ENCODE measurements at regions not wholly inside any gene's neighbourhood (a gene's known extent, or its start where the extent isn't known, plus 50 kb on each side); places are given as distances from the start of the nearest gene placed in this dataset.
"Not testable (repeated sequence)": the region's sequence is repeated elsewhere in the genome, so short reads cannot be mapped to it uniquely, and the experiment has no call there.

DNA sequence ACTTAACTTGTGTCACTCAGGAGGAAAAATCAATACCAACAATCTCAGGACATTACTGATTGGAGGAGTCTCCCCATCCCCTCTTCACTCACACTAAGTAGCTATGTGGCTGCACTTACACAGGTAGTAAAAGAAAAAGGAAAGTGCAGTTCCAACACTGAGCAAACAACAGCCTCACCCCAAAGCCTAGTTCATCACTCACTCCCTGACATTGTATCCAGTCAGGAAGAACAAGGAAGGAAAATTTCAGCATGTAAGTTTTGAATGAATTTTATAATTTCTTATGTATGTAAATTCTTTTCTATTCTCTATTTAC is 273.4 kb downstream of the IGSF11 start:
- no peak for DNase-seq (ENCODE audit: low read depth in 1 of 2, low spot score in 1 of 2)

DNA sequence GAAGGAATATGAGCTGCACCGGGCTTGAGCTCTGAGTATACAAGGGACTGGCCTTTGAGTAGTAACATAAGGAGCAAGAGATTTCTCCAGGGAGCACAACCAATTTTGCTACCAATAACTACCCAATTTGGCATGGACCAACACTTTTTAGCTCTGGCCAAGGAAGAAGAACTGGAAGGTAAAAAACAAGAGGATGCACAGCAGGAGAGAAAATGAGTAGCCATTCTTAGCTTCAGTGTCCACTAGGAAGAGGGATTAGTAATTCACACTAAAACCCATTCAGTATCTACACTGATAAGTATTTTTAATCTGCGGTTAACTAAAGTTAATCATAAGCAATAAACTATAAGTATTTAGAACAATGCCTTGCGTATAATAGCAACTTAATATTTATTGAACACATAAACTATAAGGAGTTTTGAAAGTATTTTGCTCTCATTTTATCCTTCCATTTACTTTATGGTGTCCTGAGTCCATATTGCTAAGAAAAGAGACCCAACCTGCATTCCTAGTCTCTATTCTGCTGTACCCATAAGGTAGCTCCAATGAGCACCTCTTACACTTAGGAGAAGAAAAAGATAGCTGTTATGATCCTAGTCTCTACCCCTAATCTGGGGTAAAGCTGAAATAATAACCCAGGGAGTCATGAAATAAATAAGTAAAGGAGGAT is 268.9 kb downstream of the IGSF11 start:
- no peak for DNase-seq (ENCODE audit: low read depth in 1 of 2, low spot score in 1 of 2)

DNA sequence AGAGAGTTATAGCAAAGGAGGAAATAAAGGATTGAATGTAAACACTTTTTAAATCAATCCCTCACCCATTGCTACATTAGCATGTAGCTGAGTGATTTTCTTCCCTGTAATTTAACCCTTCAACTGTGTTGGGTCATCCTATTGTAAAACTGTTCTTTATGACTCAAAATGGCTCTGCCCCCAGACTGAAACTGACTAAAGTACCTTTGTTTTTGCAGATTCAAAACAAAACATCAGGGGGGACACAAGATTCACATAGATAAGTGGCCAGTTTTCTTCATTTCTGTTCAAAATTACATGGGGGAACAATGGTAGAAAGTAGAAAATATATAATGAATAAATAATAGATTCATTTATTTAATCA is 268.4 kb downstream of the IGSF11 start:
- DNase-seq (ENCODE audit: low read depth in 1 of 2, low spot score in 1 of 2) = no peak

DNA sequence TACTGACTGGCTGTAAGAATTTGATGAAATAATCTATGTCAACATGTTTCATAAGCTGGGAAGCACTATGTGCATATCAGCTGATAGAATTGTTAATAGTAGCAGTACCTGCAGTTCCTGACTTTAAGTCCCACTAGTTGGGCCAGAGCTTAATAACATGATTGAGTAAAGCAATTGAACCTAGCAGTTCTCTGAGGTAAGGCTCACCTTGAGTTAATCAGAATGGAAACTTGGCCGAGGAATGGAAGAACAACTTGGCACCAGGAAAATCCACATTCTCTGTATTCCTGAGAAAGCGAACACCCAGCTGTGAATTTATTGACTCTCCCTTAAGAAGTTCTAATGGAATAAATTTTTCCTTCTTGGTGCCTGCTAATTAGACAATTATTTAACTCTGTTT is 262.6 kb downstream of the IGSF11 start:
- no peak for DNase-seq (ENCODE audit: low read depth in 1 of 2, low spot score in 1 of 2)

DNA sequence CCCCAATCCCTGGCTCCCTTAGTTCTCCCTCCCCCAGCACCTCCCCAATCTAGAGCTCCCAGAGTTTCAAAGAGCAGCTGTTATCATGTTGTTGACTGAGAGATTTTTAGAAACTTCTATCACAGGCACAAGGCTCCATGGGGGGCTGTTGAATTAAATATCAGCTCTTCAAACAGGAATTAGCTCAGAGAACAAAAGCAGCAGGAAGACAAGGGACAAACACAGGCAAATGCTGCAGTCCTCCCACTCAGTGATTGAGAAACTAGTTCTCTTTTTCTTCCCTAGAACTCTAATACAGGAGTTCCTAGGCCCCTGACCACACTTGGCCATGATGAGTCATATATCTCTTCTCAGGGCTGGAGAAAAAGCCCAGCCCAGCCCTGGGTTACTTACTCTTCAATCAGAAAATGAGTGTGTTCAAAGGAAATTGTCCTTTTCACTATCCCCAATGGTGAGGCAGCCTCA is 262.1 kb downstream of the IGSF11 start:
- DNase-seq (ENCODE audit: low read depth in 1 of 2, low spot score in 1 of 2) = no peak

DNA sequence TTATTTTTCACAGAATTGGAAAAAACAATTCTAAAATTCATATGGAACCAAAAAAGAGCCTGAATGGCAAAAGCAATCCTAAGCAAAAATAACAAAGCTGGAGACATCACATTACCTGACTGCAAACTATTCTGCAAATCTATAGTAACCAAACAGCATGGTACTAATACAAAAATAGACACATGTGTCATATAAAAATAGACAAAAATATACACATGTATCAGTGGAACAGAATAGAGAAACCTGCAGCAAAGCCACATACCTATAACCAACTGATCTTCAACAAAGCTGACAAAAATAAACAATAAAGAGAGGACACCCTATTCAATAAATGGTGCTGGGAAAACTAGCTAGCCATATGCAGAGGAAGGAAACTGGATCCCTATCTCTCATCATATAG is 259.6 kb downstream of the IGSF11 start:
- DNase-seq (ENCODE audit: low read depth in 1 of 2, low spot score in 1 of 2) = no peak

DNA sequence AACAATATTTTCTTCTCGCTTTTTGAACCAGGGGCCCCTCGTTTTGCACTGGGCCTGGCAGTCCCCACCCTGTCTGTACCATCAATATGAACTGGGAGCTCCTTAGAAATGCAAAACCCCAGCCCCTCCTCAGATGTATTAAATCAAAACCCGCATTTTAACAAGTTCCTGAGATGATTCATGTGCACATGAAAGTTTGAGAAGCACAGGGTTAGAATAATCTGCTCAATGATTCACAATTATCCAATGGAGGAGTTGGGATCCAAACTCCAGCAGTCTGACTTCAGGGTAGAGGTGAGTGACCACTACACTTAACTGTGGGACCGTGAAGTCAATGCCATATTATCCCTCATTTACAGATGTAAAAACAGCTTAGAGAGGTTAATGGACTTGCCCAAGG is 256.4 kb downstream of the IGSF11 start:
- DNase-seq (ENCODE audit: low read depth in 1 of 2, low spot score in 1 of 2) = no peak

DNA sequence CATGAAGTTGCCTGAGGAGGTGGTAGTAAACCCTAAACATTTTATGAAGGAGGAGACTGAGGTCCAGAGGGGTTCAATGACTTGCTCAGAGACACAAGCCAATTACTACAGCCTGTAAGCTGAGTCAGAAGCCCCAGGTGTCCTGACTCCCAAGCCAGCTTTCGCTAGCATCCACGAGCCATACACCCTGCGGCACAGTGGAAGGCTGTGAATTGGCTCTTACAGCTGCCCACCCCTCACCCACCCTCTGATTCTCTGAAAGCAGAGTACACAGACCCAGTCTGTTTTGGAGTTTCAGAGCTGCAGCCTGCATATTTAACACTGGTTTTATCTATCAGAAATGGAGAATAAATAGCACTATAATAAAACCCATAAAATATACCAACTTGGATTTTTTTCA is 253.4 kb downstream of the IGSF11 start:
- no peak for DNase-seq (ENCODE audit: low read depth in 1 of 2, low spot score in 1 of 2)

DNA sequence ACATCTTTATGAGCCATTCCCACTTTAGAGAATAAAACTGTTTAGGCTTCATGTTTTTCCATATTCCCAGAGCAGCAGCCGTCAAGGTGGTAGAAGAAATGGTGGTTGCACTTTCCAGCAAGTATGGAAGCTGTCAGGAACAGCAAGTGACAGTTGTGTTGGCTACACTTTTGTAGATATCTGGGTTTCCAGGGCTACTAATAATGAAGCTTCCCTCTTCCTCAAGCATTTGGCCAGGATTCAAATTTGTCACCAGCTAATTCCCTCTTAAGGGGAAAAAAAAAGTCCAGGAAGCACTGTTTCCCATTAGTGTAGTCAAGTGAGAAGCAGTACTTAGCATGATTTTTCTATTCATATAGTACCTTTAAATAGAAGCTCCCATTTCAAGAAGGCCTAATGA is 252.8 kb downstream of the IGSF11 start:
- no peak for DNase-seq (ENCODE audit: low read depth in 1 of 2, low spot score in 1 of 2)

DNA sequence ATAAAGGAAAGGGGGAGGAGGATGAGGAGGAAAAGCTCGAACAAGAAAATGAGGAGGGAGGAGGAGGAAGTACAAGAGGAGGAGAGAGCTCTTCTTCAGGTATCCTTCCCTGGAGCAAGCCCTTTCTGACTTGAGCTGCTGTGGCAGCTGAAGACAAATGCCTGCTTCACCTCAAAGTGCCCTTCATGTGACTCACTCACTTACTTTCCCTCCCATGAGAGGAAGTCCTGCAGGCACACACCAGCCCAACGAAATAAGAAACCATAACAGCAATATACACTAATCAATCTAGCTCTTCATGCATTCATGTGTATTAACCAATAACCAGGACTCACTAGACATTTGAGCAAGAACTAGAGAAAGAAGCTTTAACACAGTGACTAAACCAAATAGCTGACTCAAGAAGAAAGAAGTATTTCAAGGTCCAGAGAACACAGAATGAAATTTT is 251.9 kb downstream of the IGSF11 start:
- no peak for DNase-seq (ENCODE audit: low read depth in 1 of 2, low spot score in 1 of 2)

DNA sequence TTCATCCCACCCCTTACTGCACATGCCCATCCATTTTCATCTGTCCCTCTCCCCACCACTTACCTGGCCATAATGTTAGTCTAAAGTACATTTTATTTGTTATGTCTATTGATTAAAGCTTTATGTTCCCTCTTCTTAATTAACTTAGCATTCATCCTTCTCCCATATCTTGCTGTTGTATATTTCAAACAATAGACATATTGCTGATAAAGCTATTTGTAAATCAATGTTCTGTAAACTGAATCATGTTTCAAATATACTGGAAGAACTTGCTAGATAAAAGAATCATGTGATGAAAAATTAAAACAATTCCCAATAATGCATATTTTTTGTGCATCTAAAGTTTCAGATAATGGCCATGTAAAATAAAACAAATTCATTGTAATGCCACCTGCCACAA is 249.2 kb downstream of the IGSF11 start:
- no peak for DNase-seq (ENCODE audit: low read depth in 1 of 2, low spot score in 1 of 2)

DNA sequence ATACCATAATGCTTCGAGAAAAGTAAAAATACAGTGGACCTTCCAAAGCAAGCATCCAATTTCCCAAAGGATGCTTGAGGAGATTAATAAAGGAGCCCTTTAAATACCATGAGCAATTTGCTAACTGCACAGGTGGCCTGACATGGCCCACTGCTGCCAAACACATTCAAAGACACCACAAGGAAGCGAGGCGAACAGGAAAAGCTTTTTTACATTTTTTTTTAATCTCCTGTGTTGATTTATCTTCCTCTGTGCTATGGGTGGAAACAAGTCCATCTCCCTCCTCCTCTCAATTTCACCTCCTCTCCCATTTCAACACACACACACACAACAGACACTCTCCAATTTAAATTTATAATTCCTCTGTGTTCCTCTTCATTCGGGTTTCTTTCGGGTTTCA is 243.4 kb downstream of the IGSF11 start:
- DNase-seq (ENCODE audit: low read depth in 1 of 2, low spot score in 1 of 2) = no peak

DNA sequence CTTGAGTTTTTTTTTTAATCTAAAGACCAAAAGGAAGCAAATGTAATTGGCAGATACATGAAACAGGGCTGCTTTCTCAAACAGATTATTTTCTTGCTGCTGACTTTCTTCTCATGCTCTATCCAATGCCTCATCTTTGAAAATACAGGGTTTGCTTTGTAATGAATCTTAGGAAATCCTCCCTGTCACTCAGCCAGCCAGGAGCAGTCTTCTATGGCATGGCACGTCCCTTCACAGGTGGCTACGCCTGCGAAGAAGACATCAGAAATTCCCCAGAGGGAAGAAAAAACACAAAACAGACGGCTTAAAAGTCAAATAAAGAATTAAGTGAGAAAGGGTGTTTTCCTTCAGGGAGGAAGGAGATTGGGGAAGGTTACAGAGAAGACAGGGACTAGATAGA is 242.5 kb downstream of the IGSF11 start:
- DNase-seq (ENCODE audit: low read depth in 1 of 2, low spot score in 1 of 2) = no peak

DNA sequence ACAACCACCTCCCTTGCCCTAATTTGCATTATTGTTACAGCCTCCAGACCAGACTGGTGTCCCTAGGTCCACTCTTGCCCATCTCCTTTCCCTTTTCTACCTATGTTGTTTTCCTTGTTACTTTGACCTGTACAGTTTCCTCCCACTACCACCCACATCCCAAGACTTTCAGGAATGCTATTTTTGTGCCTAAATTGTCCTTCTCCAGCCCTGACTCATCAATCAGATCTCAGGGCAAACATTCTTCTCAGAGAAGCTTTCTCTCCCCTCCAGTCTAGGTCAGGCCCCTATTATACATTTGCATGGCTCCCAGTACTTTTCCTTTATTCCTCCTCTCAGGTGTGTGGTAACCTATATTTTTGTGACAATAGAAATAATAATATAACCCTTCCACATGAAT is 241.5 kb downstream of the IGSF11 start:
- DNase-seq (ENCODE audit: low read depth in 1 of 2, low spot score in 1 of 2) = no peak

DNA sequence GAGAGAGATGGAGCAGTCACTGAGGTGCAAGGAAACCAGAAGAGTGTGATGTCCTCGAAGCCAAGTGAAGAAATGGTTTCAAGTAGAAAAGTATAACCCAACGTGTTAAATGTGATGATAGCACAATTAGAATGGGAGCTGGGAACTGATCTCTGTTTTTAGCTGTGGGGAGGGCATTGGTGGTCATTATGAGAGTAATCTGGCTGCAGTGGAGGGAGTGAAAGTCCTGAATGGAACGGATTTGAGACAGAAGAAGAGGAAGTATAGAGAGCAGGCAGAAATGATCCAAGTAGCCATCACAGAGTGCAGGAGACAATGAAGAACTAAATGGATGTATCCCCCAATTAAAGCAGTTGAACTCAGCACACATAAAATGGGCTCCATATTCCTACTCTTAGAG is 235.3 kb downstream of the IGSF11 start:
- DNase-seq (ENCODE audit: low read depth in 1 of 2, low spot score in 1 of 2) = no peak

DNA sequence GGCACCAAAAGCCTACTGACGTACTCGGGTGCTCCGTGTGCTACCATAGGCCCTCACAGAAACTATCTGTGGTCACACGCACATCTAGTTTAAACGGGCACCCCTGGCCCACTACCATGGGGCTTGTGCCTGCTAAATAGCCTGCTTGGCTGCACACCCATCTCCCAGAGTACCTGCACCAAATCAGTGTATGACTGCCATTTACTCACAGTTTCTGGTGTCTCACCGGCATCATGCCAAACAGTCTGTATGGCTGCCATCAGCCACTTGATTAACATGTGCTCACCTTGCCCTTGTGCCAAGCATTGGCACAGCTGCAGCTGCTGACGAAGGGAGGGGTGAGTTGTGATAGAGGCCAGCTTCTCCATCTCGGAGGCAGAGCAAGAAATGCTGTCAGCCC is 232.7 kb downstream of the IGSF11 start:
- DNase-seq (ENCODE audit: low read depth in 1 of 2, low spot score in 1 of 2) = no peak

DNA sequence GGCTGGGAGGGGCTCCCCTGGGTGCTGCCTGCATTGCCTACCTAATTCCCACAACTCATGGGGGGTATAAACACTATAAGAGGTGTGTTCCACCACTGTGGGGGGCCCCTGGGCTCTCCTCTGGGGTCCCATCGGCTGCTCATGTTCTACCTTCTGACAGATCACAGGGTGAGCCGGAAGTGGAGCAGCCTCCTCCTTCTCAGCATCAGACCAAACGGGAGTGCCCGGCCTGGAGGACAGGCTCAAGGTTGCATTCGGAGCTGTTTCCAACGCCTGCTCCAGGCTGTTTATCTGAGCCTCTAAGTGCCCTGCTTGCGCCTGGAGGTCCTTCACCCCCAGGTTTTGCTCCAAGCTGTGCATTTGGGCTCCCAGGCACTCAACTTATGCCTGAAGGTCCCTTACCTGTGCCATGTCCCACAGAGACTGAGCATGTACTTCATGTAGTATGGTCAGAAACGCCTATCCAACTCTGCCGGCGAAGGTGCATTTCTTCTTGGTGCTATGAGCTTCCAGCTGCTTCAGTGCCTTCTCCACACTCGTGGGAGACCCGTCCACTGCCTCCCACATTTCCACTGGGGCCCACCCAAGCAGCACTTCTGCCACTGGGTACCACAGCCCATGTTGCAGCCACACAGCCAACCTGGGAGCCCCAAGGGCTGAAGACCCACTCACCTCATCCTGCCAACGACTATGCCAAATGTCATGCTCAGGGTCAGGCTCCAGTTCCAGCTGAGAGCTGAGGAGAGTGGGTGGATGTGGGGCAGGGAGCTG is 232.1 kb downstream of the IGSF11 start:
- no peak for DNase-seq (ENCODE audit: low read depth in 1 of 2, low spot score in 1 of 2)

DNA sequence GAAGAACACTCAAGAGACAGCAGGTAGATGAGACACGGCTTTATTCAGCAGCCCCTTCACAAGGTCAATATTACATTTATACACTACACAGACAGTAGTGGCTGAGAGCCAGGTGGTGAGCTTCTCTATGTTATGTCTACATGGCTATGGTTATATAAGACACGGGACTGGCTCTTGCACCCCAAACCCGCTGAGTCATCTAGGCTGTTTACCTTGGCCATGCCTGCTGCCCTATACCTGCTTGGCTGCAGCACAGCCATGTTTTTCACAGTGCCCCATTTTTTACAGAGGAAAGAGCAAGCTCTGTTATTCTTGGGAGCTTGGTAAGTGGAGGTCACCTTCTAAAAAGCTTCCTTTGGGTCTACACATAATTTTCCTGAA is 231.6 kb downstream of the IGSF11 start:
- no peak for DNase-seq (ENCODE audit: low read depth in 1 of 2, low spot score in 1 of 2)

DNA sequence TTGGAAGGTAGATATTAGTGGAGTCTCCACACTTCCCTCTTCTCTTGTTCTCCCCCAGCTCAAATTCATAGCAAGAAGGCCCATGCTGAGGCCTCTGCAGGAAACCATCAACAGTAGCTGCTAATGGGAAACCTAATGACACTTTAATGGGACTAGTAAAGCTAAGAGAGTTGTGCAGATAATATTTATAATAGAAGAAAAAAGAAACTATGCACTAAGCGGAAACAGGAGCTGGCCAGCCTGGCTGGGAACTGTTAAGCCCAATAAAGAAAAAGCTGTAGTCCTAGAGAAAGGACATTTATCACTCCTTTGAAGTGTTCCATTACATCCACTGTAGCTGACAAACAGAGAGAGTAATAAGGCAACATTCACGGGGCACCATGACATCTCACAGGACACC is 229.6 kb downstream of the IGSF11 start:
- no peak for DNase-seq (ENCODE audit: low read depth in 1 of 2, low spot score in 1 of 2)

DNA sequence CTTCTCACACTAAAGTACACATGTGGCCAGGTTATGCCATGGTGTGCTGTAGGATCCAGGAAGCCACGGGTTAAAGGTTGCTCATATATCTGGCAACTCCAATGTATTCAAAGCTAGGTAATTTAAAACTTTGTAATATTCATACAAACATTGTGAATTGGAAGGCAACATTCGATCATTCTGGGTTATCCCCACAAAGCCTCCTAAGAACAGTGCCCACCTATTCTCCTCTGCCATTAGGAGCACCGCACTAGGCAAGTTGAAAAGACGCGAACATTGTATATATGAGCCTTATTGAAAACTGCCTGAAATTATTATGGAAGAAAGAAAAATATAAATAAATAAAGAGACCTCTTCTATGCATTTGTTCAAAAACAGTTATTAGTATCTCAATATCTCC is 228.2 kb downstream of the IGSF11 start:
- DNase-seq (ENCODE audit: low read depth in 1 of 2, low spot score in 1 of 2) = no peak

DNA sequence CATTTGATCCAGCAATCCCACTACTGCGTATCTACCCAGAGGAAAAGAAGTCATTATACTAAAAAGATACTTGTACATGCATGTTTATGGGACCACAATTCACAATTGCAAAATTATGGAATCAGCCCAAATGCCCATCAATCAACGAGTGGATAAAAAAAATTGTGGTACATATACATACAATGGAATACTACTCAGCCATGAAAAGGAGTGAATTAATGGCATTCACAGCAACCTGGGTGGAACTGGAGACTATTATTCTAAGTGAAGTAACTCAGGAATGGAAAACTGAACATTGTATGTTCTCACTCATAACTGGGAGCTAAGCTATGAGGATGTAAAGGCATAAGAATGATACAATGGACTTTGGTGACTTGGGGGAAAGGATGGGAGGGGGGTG is 227.3 kb downstream of the IGSF11 start:
- DNase-seq (ENCODE audit: low read depth in 1 of 2, low spot score in 1 of 2) = not testable (repeated sequence)

DNA sequence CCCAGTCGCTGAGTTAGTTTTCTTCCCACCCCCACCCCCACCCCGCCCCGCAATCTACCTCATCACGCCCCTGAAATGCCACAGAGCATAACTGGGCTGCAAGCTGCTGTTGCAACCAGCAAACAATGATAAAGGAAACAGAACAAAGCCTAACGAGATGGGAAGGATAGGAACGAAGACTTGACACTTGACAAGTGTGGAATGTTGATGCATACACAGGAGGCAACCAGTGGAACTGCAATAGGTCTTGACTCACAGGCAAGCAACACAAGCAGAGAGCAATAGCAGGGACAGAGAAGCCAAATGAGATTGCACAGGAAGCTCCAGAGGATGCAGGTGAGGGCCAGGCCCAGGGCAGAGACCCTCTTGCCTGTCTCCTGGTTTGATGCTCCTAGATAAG is 225.9 kb downstream of the IGSF11 start:
- no peak for DNase-seq (ENCODE audit: low read depth in 1 of 2, low spot score in 1 of 2)

Measured in activated CD4-positive, alpha-beta T cell treated with anti-CD3 and anti-CD28 coated beads, Interleukin-2, amount 50 U/mL, for 24 hours (primary cell).